ENCODE measurements at regions not wholly inside any gene's neighbourhood (a gene's known extent, or its start where the extent isn't known, plus 50 kb on each side); places are given as distances from the start of the nearest gene placed in this dataset.

DNA sequence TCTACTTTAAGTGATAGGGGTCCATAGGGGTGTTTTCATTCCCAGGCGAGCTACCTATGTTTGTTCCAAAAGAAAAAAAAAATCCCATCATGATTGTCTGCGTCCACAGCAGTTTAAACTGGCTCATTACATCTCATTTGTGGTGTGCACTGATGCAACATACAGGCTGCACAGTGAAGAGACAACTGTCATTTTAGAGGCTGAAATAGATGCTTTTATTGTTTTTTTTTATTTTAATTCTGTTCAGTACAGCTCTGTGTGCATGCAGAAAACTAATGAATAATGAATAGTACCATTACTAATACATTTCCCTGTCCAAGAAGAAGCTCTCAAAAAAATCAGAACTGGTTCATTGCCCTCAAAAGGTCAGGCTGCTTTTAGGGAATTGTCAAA, 92.8 kb upstream of the ZNF516 start:
- Histone ChIP-seq H3K27ac (no peak overlapping the region), H2AFZ (replicated peaks) (peak overlapping the region; percentile 84), H3K4me3 (no peak overlapping the region), H3K4me1 (peaks cover 17% of the 10 kb centered on the region), H3K36me3 (no peaks in the 10 kb centered on the region), H3K9ac (no peak overlapping the region), H3K9me3 (ENCODE audit: low read depth) (no peaks in the 10 kb centered on the region), H3K27me3 (no peaks in the 10 kb centered on the region), H4K20me1 (ENCODE audit: low read depth) (no peaks in the 10 kb centered on the region), H3K79me2 (ENCODE audit: low read depth) (no peaks in the 10 kb centered on the region), H3F3A (ENCODE audit: low read depth) (peaks cover 11% of the 10 kb centered on the region), H3K4me2 (peak overlapping the region; percentile 67)
- peaks cover 26% of the 10 kb centered on the region for H3K4me1 Mint-ChIP-seq
- no peaks in the 10 kb centered on the region for H3K36me3 Mint-ChIP-seq
- TF ChIP-seq EZH2phosphoT487 (IDR thresholded peaks at IDR 0.05) (no peak), EZH2 (IDR thresholded peaks at IDR 0.05) (no peak)
- TF ChIP-seq, protein P1, sequence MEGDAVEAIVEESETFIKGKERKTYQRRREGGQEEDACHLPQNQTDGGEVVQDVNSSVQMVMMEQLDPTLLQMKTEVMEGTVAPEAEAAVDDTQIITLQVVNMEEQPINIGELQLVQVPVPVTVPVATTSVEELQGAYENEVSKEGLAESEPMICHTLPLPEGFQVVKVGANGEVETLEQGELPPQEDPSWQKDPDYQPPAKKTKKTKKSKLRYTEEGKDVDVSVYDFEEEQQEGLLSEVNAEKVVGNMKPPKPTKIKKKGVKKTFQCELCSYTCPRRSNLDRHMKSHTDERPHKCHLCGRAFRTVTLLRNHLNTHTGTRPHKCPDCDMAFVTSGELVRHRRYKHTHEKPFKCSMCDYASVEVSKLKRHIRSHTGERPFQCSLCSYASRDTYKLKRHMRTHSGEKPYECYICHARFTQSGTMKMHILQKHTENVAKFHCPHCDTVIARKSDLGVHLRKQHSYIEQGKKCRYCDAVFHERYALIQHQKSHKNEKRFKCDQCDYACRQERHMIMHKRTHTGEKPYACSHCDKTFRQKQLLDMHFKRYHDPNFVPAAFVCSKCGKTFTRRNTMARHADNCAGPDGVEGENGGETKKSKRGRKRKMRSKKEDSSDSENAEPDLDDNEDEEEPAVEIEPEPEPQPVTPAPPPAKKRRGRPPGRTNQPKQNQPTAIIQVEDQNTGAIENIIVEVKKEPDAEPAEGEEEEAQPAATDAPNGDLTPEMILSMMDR (IDR thresholded peaks at IDR 0.05) = no peak
- no peak overlapping the region for H3K4me3 Mint-ChIP-seq
- no peak for DNase-seq (ENCODE audit: low spot score)
- H3K27ac Mint-ChIP-seq = no peak overlapping the region
- H3K27me3 Mint-ChIP-seq (ENCODE audit: insufficient read depth, low read depth) = peaks cover 5% of the 10 kb centered on the region
- no peaks in the 10 kb centered on the region for H3K9me3 Mint-ChIP-seq

DNA sequence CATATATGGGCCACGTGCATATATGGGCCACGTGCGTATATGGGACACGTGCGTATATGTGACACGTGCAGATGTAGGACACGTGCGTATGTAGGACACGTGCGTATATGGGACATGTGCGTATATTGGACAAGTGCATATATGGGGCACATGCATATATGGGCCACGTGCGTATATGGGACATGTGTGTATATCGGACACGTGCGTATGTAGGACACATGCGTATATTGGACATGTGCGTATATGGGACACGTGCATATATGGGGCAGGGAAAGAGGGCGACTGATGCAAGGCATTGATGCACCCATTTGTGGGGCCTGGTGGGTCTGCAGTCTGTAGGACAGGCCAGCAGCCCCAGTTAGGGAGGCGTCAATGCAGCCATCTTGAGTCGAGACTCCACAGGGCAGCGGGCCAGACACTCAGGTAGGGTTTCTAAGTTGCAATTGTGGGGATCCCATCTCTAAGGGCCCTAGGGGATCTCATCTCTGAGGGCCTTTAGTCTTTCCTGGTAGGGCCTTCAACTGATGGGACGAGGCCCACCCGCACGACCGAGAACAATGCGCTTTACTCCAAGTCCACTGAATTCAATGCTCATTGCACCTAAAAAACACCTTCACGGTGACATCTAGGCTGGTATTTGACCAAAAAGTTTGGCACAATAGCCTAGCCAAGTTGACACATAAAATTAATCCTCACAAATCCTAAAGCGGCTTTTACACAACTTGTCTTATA, 92.3 kb upstream of the ZNF516 start:
- Histone ChIP-seq H3K4me2 (no peak overlapping the region), H4K20me1 (ENCODE audit: low read depth) (no peaks in the 10 kb centered on the region), H3K27ac (no peak overlapping the region), H3K9ac (no peak overlapping the region), H3K27me3 (no peaks in the 10 kb centered on the region), H3K4me3 (no peak overlapping the region), H2AFZ (replicated peaks) (no peak overlapping the region), H3K36me3 (no peaks in the 10 kb centered on the region), H3F3A (ENCODE audit: low read depth) (peaks cover 11% of the 10 kb centered on the region), H3K79me2 (ENCODE audit: low read depth) (no peaks in the 10 kb centered on the region), H3K4me1 (peaks cover 17% of the 10 kb centered on the region), H3K9me3 (ENCODE audit: low read depth) (no peaks in the 10 kb centered on the region)
- Mint-ChIP-seq H3K27ac (no peak overlapping the region), H3K4me1 (peaks cover 23% of the 10 kb centered on the region), H3K27me3 (ENCODE audit: insufficient read depth, low read depth) (peaks cover 2% of the 10 kb centered on the region), H3K9me3 (no peaks in the 10 kb centered on the region), H3K36me3 (no peaks in the 10 kb centered on the region), H3K4me3 (no peak overlapping the region)
- TF ChIP-seq EZH2phosphoT487 (IDR thresholded peaks at IDR 0.05) (no peak), EZH2 (IDR thresholded peaks at IDR 0.05) (no peak)
- TF ChIP-seq, protein P1 (IDR thresholded peaks at IDR 0.05) = no peak
- DNase-seq (ENCODE audit: low spot score) = no peak

DNA sequence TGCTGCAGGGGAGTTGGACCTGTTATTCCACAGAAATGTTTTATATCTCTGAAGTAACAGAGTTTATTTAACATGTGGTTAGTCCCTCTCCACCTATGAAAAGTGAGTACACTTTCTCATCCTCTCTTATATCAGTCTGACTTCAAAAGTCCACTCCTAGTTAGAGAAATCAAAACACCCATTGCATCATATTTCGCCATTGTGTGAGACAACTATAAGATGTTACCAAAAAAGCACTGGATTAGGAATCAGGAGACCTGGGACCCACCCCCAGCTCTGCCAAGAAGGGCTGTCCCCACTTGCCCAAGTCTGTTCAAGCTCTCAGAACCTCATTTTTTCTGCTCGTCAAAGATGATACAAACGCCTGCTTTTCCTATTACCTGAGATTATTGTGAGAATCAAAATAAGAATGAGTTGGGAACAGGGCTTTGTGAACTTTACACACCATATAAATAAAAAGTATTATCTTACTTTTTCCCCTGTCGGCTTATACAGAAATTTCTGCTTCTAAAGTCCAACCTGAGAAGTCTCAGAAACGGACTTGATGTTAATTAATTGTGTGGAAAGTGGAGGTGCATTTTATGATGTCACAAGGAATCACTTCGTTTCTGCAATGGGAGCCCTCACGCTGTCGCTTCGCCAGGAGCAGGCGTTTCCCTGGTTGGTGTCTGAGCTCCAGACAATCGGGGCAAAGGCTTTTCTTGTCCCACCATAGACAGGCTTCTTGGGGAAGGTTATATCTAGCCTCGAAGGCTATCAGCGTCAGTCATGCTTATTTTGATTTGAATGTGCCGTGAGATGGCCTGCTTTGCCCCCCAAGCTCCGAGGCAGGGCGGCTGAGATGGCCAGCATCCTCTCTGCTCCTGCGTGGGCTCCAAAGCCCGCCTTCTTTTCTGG, 89.6 kb upstream of the ZNF516 start:
- no peaks in the 10 kb centered on the region for H4K20me1 ChIP-seq (ENCODE audit: low read depth)
- Mint-ChIP-seq H3K4me3 (no peak overlapping the region), H3K4me1 (peaks cover 19% of the 10 kb centered on the region), H3K36me3 (no peaks in the 10 kb centered on the region), H3K27ac (no peak overlapping the region), H3K9me3 (no peaks in the 10 kb centered on the region), H3K27me3 (ENCODE audit: insufficient read depth, low read depth) (peaks cover 4% of the 10 kb centered on the region)
- no peak overlapping the region for H3K4me2 ChIP-seq
- no peak overlapping the region for H3K4me3 ChIP-seq
- H2AFZ ChIP-seq (replicated peaks) = no peak overlapping the region
- TF ChIP-seq, protein P1 (IDR thresholded peaks at IDR 0.05) = no peak
- TF ChIP-seq EZH2phosphoT487 (IDR thresholded peaks at IDR 0.05) (no peak), EZH2 (IDR thresholded peaks at IDR 0.05) (no peak)
- H3K79me2 ChIP-seq (ENCODE audit: low read depth) = no peaks in the 10 kb centered on the region
- no peak overlapping the region for H3K27ac ChIP-seq
- DNase-seq (ENCODE audit: low spot score) = no peak
- no peaks in the 10 kb centered on the region for H3K27me3 ChIP-seq
- H3F3A ChIP-seq (ENCODE audit: low read depth) = peaks cover 11% of the 10 kb centered on the region
- H3K36me3 ChIP-seq = no peaks in the 10 kb centered on the region
- H3K4me1 ChIP-seq = peaks cover 17% of the 10 kb centered on the region
- no peaks in the 10 kb centered on the region for H3K9me3 ChIP-seq (ENCODE audit: low read depth)
- no peak overlapping the region for H3K9ac ChIP-seq

All from neural progenitor cell (in vitro differentiated cells).